Activated CD4-positive, alpha-beta memory T cell treated with anti-CD3 and anti-CD28 coated beads, Interleukin-2, amount 10 ng/mL, durations not matched to agents 7 days and 5 days (primary cell): ENCODE measurements at regions not wholly inside any gene's neighbourhood (a gene's known extent, or its start where the extent isn't known, plus 50 kb on each side); places are given as distances from the start of the nearest gene placed in this dataset.

Source experiments
- CTCF ChIA-PET: fragments of 350-600 bp; sonication (Branson Sonifier 250); formaldehyde crosslinking; loops from one replicate; lab custom pipeline; 2021; ENCODE audit warnings: antibody characterized with exemption, inconsistent platforms; lab: Charles Lee
- POLR2A ChIA-PET: fragments of 350-600 bp; sonication (Branson Sonifier 250); formaldehyde crosslinking; loops from one replicate; lab custom pipeline; 2021; ENCODE audit warnings: antibody characterized with exemption; lab: Charles Lee
- DNase-seq: peaks from one replicate; pipeline ENCODE4 v3.0.0-alpha.2; 2020
- H3K27ac Mint-ChIP-seq: one replicate; pipeline ENCODE4 v1.8.0; 2021; ENCODE audit warnings: mild to moderate bottlenecking, mixed read lengths
- H3K27me3 Mint-ChIP-seq: one replicate; pipeline ENCODE4 v1.8.0; 2021; ENCODE audit warnings: mixed read lengths
- H3K36me3 Mint-ChIP-seq: one replicate; pipeline ENCODE4 v1.8.0; 2021; ENCODE audit warnings: low read depth, mixed read lengths
- H3K4me1 Mint-ChIP-seq: one replicate; pipeline ENCODE4 v1.8.0; 2021; ENCODE audit warnings: mixed read lengths
- H3K4me3 Mint-ChIP-seq: one replicate; pipeline ENCODE4 v1.8.0; 2021; ENCODE audit warnings: mild to moderate bottlenecking, mixed read lengths
- H3K9me3 Mint-ChIP-seq: one replicate; pipeline ENCODE4 v1.8.0; 2021; ENCODE audit warnings: mixed read lengths

DNA sequence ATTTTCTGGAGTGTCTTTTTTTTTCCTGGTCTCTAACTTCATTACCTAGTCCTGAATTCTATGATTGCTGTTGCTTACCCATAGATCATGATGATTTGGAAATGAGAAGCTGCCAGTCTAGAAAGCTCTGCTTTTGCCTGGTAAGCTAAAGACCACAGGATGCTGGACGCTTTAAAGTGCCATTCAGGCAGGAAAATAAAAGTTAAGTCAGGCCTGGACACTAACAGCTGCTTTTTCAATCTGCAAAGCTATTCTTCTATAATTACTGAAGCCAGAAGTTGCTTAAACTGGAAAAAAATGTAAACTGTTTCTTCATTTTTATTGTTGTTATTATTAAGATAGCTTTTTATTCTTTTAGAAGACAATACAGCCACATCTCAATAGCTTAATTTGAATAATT lies 129.8 kb upstream of the SPACA1 start:
- H3K27me3 Mint-ChIP-seq: peaks cover 13% of the 10 kb centered on the region
- no peaks in the 10 kb centered on the region for H3K36me3 Mint-ChIP-seq
- no peak for DNase-seq
- H3K27ac Mint-ChIP-seq: no peak overlapping the region
- POLR2A ChIA-PET: interaction anchor here (1.4 kb wide), 1 partner anchor 9 kb away, joined by 7 read pairs; no protein-coding TSS in a partner anchor
- peaks cover 18% of the 10 kb centered on the region for H3K4me1 Mint-ChIP-seq
- H3K4me3 Mint-ChIP-seq: no peak overlapping the region
- H3K9me3 Mint-ChIP-seq: no peaks in the 10 kb centered on the region
- CTCF ChIA-PET: interaction anchor here (0.6 to 0.9 kb wide), 3 partner anchors 10 to 23 kb away, joined by 3 to 6 read pairs (median 3); no protein-coding TSS in a partner anchor

GRCh38 chr6:87916446-87916845 lies 131.2 kb upstream of the SPACA1 start:
- no peaks in the 10 kb centered on the region for H3K9me3 Mint-ChIP-seq
- ChIA-PET POLR2A (no interaction called here), CTCF (no interaction called here)
- no peak overlapping the region for H3K27ac Mint-ChIP-seq
- peaks cover 14% of the 10 kb centered on the region for H3K4me1 Mint-ChIP-seq
- H3K27me3 Mint-ChIP-seq: peaks cover 13% of the 10 kb centered on the region
- H3K36me3 Mint-ChIP-seq: no peaks in the 10 kb centered on the region
- H3K4me3 Mint-ChIP-seq: no peak overlapping the region
- DNase-seq: no peak

- Mint-ChIP-seq H3K4me1 (peaks cover 14% of the 10 kb centered on the region), H3K9me3 (peaks cover 2% of the 10 kb centered on the region), H3K36me3 (no peaks in the 10 kb centered on the region), H3K27me3 (peaks cover 22% of the 10 kb centered on the region), H3K4me3 (no peak overlapping the region), H3K27ac (no peak overlapping the region)
- POLR2A ChIA-PET: no interaction called here
- CTCF ChIA-PET: interaction anchor here (1.4 kb wide), 1 partner anchor 83 kb away, joined by 4 read pairs; no protein-coding TSS in a partner anchor
- peak; percentile 24 for DNase-seq
Measured at GRCh38 chr6:87914637-87915395, 132.8 kb upstream of the SPACA1 start.

GRCh38 chr6:87913974-87914373 lies 133.7 kb upstream of the SPACA1 start:
- Mint-ChIP-seq H3K9me3 (peaks cover 2% of the 10 kb centered on the region), H3K27ac (no peak overlapping the region), H3K27me3 (peaks cover 30% of the 10 kb centered on the region), H3K36me3 (no peaks in the 10 kb centered on the region), H3K4me1 (peaks cover 18% of the 10 kb centered on the region), H3K4me3 (no peak overlapping the region)
- no peak for DNase-seq
- ChIA-PET CTCF (no interaction called here), POLR2A (no interaction called here)

- no peak for DNase-seq
- H3K27me3 Mint-ChIP-seq: peaks cover 35% of the 10 kb centered on the region
- H3K4me1 Mint-ChIP-seq: peaks cover 35% of the 10 kb centered on the region
- POLR2A ChIA-PET: interaction anchor here (1.1 kb wide), 1 partner anchor 11 kb away, joined by 3 read pairs; no protein-coding TSS in a partner anchor
- H3K36me3 Mint-ChIP-seq: no peaks in the 10 kb centered on the region
- no peak overlapping the region for H3K4me3 Mint-ChIP-seq
- no peak overlapping the region for H3K27ac Mint-ChIP-seq
- peaks cover 2% of the 10 kb centered on the region for H3K9me3 Mint-ChIP-seq
- CTCF ChIA-PET: no interaction called here
Measured at GRCh38 chr6:87912102-87912501, 135.5 kb upstream of the SPACA1 start.

- Mint-ChIP-seq H3K4me1 (peaks cover 27% of the 10 kb centered on the region), H3K27me3 (peaks cover 46% of the 10 kb centered on the region), H3K4me3 (no peak overlapping the region), H3K9me3 (peaks cover 2% of the 10 kb centered on the region), H3K27ac (no peak overlapping the region), H3K36me3 (no peaks in the 10 kb centered on the region)
- POLR2A ChIA-PET: interaction anchor here (1.4 kb wide), 1 partner anchor 12 kb away, joined by 3 read pairs; no protein-coding TSS in a partner anchor
- DNase-seq: no peak
- CTCF ChIA-PET: no interaction called here
Measured at GRCh38 chr6:87909849-87910248, 137.8 kb upstream of the SPACA1 start.

- H3K27ac Mint-ChIP-seq: no peak overlapping the region
- ChIA-PET CTCF (no interaction called here), POLR2A (interaction anchor here (1.4 to 2.0 kb wide), 3 partner anchors 9 to 13 kb away, joined by 3 to 8 read pairs (median 7); no protein-coding TSS in a partner anchor)
- H3K27me3 Mint-ChIP-seq: peaks cover 45% of the 10 kb centered on the region
- peaks cover 2% of the 10 kb centered on the region for H3K9me3 Mint-ChIP-seq
- DNase-seq: no peak
- no peaks in the 10 kb centered on the region for H3K36me3 Mint-ChIP-seq
- H3K4me3 Mint-ChIP-seq: no peak overlapping the region
- peaks cover 25% of the 10 kb centered on the region for H3K4me1 Mint-ChIP-seq
Measured at GRCh38 chr6:87908978-87909811, 138.4 kb upstream of the SPACA1 start.

DNA sequence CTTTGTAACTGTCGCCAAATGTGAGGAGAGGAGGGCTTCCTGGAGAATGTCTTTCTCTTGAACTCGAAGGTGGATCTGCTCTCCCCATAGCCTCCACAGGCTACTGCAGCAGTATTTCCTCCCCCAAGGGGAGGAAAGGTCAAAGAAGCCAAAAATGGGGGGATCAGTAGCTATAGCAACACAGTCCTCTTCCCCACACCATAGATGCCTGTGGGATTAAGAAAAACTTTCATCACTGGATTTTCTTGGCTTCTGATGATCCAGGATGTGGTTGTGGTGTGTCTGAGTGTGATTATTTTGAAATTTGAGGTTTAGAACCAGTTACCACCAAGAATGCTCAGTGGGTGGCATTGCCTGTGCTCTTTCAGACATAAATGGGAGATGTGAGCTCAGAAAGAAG lies 140.1 kb upstream of the SPACA1 start:
- H3K27me3 Mint-ChIP-seq: peaks cover 45% of the 10 kb centered on the region
- H3K4me1 Mint-ChIP-seq: peaks cover 25% of the 10 kb centered on the region
- H3K27ac Mint-ChIP-seq: peak overlapping the region; percentile 53
- no peak overlapping the region for H3K4me3 Mint-ChIP-seq
- POLR2A ChIA-PET: interaction anchor here (0.8 to 2.0 kb wide), 4 partner anchors 10 to 31 kb away, joined by 3 to 8 read pairs (median 5); no protein-coding TSS in a partner anchor
- CTCF ChIA-PET: interaction anchor here (0.8 to 1.2 kb wide), 4 partner anchors 11 to 76 kb away, joined by 3 to 5 read pairs (median 3); no protein-coding TSS in a partner anchor
- peak; percentile 32 for DNase-seq
- H3K36me3 Mint-ChIP-seq: no peaks in the 10 kb centered on the region
- peaks cover 2% of the 10 kb centered on the region for H3K9me3 Mint-ChIP-seq

DNA sequence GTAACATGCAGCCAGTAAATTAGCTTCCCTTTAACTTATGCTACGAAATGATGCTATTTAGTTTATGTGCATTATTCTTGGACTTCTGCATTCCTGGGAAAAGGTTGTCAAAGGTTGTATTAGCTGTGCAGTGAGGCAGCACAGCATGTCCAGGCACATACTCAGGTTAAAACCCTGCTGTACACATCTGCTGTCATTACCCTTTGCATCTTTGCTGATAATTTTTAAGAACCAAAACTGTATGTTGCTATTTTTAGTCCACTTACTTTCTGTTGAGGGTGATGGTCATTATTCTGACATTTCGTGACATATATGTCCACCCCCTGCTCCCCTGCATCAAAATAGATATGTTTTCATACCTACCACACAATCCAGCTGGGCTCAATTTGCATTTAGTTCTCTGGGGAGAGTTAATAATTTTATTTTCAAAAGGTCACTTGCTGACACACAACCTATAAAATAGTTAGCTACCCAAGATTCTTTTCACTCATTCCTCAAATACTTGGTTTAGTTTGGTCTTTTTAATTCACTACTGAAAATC lies 142.5 kb upstream of the SPACA1 start:
- CTCF ChIA-PET: no interaction called here

GRCh38 chr6:87904011-87904410 lies 143.6 kb upstream of the SPACA1 start:
- H3K27me3 Mint-ChIP-seq: peaks cover 24% of the 10 kb centered on the region
- H3K4me1 Mint-ChIP-seq: peaks cover 22% of the 10 kb centered on the region
- no peak for DNase-seq
- no peak overlapping the region for H3K27ac Mint-ChIP-seq
- no peaks in the 10 kb centered on the region for H3K36me3 Mint-ChIP-seq
- no peak overlapping the region for H3K4me3 Mint-ChIP-seq
- ChIA-PET POLR2A (no interaction called here), CTCF (no interaction called here)
- H3K9me3 Mint-ChIP-seq: no peaks in the 10 kb centered on the region

More for the DNA sequence above, 142.5 kb upstream of the SPACA1 start:
- Mint-ChIP-seq H3K4me1 (peaks cover 25% of the 10 kb centered on the region), H3K4me3 (no peak overlapping the region), H3K27ac (no peak overlapping the region), H3K27me3 (peaks cover 35% of the 10 kb centered on the region), H3K9me3 (no peaks in the 10 kb centered on the region), H3K36me3 (no peaks in the 10 kb centered on the region)
- no peak for DNase-seq
- POLR2A ChIA-PET: no interaction called here

DNA sequence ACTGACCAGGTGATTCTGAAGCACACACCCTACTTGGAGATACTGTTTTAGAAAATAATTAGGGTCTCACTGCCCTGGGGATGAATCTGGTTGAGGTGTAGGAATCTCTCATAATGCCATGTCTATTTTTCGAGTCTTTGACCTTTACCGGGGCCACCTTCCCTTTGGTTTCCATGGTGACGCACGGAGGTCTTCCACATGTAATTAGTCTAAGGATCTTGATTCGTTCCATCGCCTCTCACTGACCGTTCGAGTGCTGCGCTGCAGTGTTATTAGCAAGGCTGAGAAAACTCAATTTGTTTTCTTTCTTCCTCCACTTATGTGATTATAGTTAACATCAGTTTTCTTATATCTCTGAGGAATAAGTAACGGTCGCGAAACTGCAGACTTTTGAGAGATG lies 144.3 kb upstream of the SPACA1 start:
- ChIA-PET CTCF (no interaction called here), POLR2A (no interaction called here)
- no peaks in the 10 kb centered on the region for H3K36me3 Mint-ChIP-seq
- no peak overlapping the region for H3K4me3 Mint-ChIP-seq
- H3K27me3 Mint-ChIP-seq: peaks cover 20% of the 10 kb centered on the region
- H3K27ac Mint-ChIP-seq: no peak overlapping the region
- no peaks in the 10 kb centered on the region for H3K9me3 Mint-ChIP-seq
- DNase-seq: no peak
- H3K4me1 Mint-ChIP-seq: peaks cover 15% of the 10 kb centered on the region

DNA sequence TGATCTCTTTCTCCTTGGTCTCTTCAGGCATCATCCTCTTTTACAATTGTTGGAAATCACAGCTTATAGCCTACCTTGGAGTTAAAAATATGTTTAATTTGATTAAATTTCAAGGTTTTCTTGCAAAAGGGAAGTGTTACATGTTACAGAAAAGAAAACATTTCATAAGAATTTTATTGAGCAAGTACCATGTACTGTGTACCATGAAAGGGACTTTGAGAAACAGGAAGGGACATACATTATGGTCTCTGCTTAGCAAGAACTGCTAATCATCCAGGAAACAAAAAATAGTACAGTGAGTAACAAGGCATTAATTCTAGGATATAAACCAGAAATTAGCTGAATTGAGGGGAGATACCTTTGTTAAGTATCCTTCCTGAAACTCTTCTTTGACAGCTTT lies 145.3 kb upstream of the SPACA1 start:
- Mint-ChIP-seq H3K9me3 (no peaks in the 10 kb centered on the region), H3K27me3 (peaks cover 17% of the 10 kb centered on the region), H3K4me3 (no peak overlapping the region), H3K36me3 (no peaks in the 10 kb centered on the region), H3K4me1 (peaks cover 7% of the 10 kb centered on the region), H3K27ac (no peak overlapping the region)
- ChIA-PET CTCF (no interaction called here), POLR2A (no interaction called here)
- no peak for DNase-seq

GRCh38 chr6:87901613-87902012 lies 146.0 kb upstream of the SPACA1 start:
- CTCF ChIA-PET: no interaction called here
- H3K27ac Mint-ChIP-seq: no peak overlapping the region
- DNase-seq: no peak
- no peaks in the 10 kb centered on the region for H3K9me3 Mint-ChIP-seq
- peaks cover 13% of the 10 kb centered on the region for H3K27me3 Mint-ChIP-seq
- no peaks in the 10 kb centered on the region for H3K36me3 Mint-ChIP-seq
- no peaks in the 10 kb centered on the region for H3K4me1 Mint-ChIP-seq
- no peak overlapping the region for H3K4me3 Mint-ChIP-seq
- POLR2A ChIA-PET: no interaction called here
